Transverse colon (tissue), 4 donors: ENCODE measurements at regions not wholly inside any gene's neighbourhood (a gene's known extent, or its start where the extent isn't known, plus 50 kb on each side); places are given as distances from the start of the nearest gene placed in this dataset.
"Not testable (repeated sequence)": the region's sequence is repeated elsewhere in the genome, so short reads cannot be mapped to it uniquely, and the experiment has no call there.

Source experiments
- DNase-seq: peaks from one replicate; pipeline ENCODE4 v3.0.0-alpha.2; 2019
- H3K27ac ChIP-seq, 4 donors: fragments of 200-600 bp; sonication (generic); 2 replicates each; pipeline ENCODE4 v1.5.1; 2016 to 2018; ENCODE audit warnings: inconsistent platforms in 4 of 4
- H3K27me3 ChIP-seq: fragments of 200-600 bp; sonication (generic); 2 replicates; pipeline ENCODE4 v1.5.1; 2017; ENCODE audit warnings: inconsistent platforms
- H3K36me3 ChIP-seq, 4 donors: fragments of 200-600 bp; sonication (generic); 2 replicates each; pipeline ENCODE4 v1.5.1; 2017 to 2019; ENCODE audit warnings: inconsistent platforms in 4 of 4
- H3K4me1 ChIP-seq, 4 donors: fragments of 200-600 bp; sonication (generic); 2 replicates each; pipeline ENCODE4 v1.5.1; 2017 to 2020; ENCODE audit warnings: inconsistent platforms in 4 of 4
- H3K4me3 ChIP-seq, 4 donors: fragments of 200-600 bp; sonication (generic); 1 replicate in 1 of 4; 2 replicates in 3 of 4; pipeline versions ENCODE4 v1.5.1 to v1.6.1; 2017 to 2019; ENCODE audit warnings: inconsistent platforms in 4 of 4
- H3K9me3 ChIP-seq, 2 donors: fragments of 200-600 bp; sonication (generic); 2 replicates each; pipeline ENCODE4 v1.5.1; 2017 to 2019; ENCODE audit warnings: inconsistent platforms in 2 of 2
- EP300 ChIP-seq: sonication (generic); formaldehyde crosslinking; IDR thresholded peaks from one replicate; pipeline ENCODE4 v1.6.1; 2017; ENCODE audit warnings: antibody characterized with exemption, low read depth
- POLR2A ChIP-seq: fragments of 450-650 bp; IDR thresholded peaks from one replicate; pipeline ENCODE4 v1.6.1; 2016; ENCODE audit warnings: antibody characterized with exemption, mild to moderate bottlenecking, moderate library complexity
- POLR2AphosphoS5 ChIP-seq, 3 donors: sonication (generic); formaldehyde crosslinking; IDR thresholded peaks; one replicate each; pipeline ENCODE4 v1.6.1; 2016; ENCODE audit warnings: antibody characterized with exemption in 3 of 3
- WGBS, 2 donors: methylation state at CpG; one replicate each; pipeline ENCODE4 v1.1.5; 2018; ENCODE audit warnings: low coverage in 1 of 2; 5-methylcytosine and 5-hydroxymethylcytosine counted together
- in situ Hi-C, 4 donors: fragments of 200-750 bp; cut with MboI; loops; one replicate each; pipeline versions ENCODE4 v1.15.0 to v1.15.1; 2017; ENCODE audit warnings: low sequenced_read_pairs in 3 of 4, low pct_ligation_motif_present in 1 of 4, low pct_unique_long_range_greater_than_20kb in 1 of 4
- intact Hi-C: fragments of 100-400 bp; cut with DNase I; formaldehyde crosslinking; loops from one replicate; pipeline ENCODE4 v1.15.1; 2023; ENCODE audit warnings: low total_unique reads
- TF ChIP-seq, protein P1 (sequence below), 5 experiments: fragments of 200-600 bp in 3 of 5; fragments of 450-650 bp in 2 of 5; sonication (generic) in 3 of 5; IDR thresholded peaks; 1 replicate in 2 of 5; 2 replicates in 3 of 5; pipeline ENCODE4 v1.5.1; 2016 to 2017; ENCODE audit warnings: antibody characterized with exemption in 5 of 5, inconsistent platforms in 3 of 5, mild to moderate bottlenecking in 2 of 5, moderate library complexity in 1 of 5

DNA sequence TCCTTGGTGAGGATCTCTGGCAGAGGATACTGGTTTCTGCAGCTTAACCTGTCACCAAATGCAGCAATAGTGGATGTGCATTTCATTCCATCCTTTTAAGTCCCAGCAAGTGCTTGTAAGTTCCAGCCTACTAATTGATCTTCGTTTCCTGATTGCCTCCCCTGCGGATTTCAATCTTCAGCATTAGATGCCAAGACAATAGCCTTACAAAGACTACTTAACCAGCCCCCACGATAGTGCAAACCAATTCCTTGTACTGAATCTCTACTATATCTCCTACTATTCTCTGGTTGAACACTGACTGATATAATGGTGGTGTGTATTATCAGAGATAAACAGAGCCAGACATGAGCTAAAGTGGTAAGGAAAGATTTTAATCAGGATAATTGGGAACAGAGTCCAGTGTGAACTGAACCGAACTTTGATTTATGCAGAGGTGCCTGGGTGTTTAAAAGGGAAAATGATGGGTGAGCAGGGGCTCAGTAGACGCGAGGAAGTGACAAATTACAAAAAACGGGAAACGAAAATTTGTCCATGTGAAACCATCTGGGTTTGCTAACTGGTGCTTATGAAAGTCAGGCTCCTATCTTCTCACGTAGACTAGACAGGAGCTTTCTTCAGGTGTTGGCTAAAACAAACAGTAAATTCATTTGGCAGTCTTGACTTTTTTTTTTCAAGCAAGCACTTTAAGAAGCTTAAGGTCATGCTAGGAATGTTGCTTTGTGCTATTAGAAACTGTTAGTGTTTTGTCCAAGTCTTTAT lies 106.9 kb upstream of the ST8SIA4 start:
- Histone ChIP-seq H3K4me3 (no peak overlapping the region), H3K4me1 (no peaks in the 10 kb centered on the region), H3K9me3 (no peaks in the 10 kb centered on the region), H3K27me3 (no peaks in the 10 kb centered on the region), H3K36me3 (no peaks in the 10 kb centered on the region), H3K27ac (no peak overlapping the region)
- TF ChIP-seq, protein P1, sequence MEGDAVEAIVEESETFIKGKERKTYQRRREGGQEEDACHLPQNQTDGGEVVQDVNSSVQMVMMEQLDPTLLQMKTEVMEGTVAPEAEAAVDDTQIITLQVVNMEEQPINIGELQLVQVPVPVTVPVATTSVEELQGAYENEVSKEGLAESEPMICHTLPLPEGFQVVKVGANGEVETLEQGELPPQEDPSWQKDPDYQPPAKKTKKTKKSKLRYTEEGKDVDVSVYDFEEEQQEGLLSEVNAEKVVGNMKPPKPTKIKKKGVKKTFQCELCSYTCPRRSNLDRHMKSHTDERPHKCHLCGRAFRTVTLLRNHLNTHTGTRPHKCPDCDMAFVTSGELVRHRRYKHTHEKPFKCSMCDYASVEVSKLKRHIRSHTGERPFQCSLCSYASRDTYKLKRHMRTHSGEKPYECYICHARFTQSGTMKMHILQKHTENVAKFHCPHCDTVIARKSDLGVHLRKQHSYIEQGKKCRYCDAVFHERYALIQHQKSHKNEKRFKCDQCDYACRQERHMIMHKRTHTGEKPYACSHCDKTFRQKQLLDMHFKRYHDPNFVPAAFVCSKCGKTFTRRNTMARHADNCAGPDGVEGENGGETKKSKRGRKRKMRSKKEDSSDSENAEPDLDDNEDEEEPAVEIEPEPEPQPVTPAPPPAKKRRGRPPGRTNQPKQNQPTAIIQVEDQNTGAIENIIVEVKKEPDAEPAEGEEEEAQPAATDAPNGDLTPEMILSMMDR (IDR thresholded peaks at IDR 0.05): no peak
- no peak for TF ChIP-seq EP300
- TF ChIP-seq POLR2AphosphoS5 (IDR thresholded peaks at IDR 0.05): no peak
- intact Hi-C loops: no loop called here
- in situ Hi-C loops: no loop called here
- 46 to 53% methylated on average over 9 of the region's 9 CpGs for WGBS, 2 donors
- DNase-seq: no peak

DNA sequence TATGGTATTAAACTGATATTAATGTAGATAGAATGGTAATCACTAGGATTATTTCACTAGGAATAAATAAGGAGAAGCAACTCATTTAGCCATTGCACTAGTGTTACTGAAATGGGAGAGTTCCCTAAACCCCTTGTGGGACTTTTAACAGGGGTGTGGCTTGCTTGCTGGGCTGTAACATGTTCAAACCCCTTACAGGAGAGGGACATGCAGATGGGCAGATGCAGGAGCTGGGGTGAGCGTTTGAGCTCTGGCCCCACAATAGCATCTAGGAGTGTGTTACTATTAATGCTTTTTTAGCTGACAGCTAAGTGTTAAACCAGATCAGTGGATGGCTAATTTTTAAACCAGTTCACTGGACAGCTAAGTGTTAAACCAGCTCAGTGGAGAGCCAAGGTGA lies 89.3 kb upstream of the ST8SIA4 start:
- Histone ChIP-seq H3K36me3 (no peaks in the 10 kb centered on the region), H3K9me3 (no peaks in the 10 kb centered on the region), H3K27me3 (no peaks in the 10 kb centered on the region), H3K4me1 (no peaks in the 10 kb centered on the region), H3K27ac (no peak overlapping the region), H3K4me3 (no peak overlapping the region)
- intact Hi-C loops: no loop called here
- DNase-seq: no peak
- WGBS, 2 donors: 80% methylated on average over 1 of the region's 1 CpG; no CpG with 5 or more reads in 1 of the 2 donors
- in situ Hi-C loops: no loop called here
- TF ChIP-seq POLR2A (no peak), POLR2AphosphoS5 (IDR thresholded peaks at IDR 0.05) (no peak), EP300 (no peak)
- TF ChIP-seq, protein P1 (IDR thresholded peaks at IDR 0.05): no peak

DNA sequence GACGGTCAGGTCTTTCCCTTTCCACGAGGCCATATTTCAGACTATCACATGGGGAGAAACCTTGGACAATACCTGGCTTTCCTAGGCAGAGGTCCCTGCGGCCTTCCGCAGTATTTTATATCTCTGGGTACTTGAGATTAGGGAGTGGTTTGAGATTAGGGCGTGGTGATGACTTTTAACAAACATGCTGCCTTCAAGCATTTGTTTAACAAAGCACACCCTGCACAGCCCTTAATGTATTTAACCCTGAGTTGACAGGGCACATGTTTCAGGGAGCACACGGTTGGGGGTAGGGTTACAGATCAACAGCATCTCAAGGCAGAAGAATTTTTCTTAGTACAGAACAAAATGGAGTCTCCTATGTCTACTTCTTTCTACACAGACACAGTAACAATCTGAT lies 80.5 kb upstream of the ST8SIA4 start:
- H3K9me3 ChIP-seq, DNase-seq, H3K27ac ChIP-seq, H3K27me3 ChIP-seq, H3K4me1 ChIP-seq, intact Hi-C loops, H3K36me3 ChIP-seq, H3K4me3 ChIP-seq, in situ Hi-C loops: not testable (repeated sequence)
- 48 to 72% methylated on average over 3 to 6 of the region's 6 CpGs for WGBS, 2 donors

DNA sequence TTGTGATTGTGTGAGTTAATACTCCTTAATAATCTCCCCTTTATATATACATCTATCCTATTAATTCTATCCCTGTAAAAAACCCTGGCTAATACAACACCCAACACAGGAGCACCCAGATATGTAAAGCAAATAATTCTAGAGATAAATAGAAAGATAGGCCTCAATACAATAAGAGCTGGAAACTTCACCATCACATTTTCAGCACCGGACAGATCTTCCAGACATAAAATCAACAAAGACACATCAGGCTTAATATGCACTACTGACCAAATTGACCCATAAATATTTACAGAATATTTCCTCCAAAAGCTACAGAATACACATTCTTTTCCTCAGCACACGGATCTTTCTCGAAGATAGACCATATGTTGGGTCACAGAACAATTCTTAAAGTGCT lies 71.0 kb upstream of the ST8SIA4 start:
- DNase-seq: no peak
- in situ Hi-C loops: no loop called here
- intact Hi-C loops: no loop called here

More for the DNA sequence above, 71.0 kb upstream of the ST8SIA4 start:
- H3K27ac ChIP-seq: no peak overlapping the region
- H3K4me3 ChIP-seq: no peak overlapping the region
- H3K27me3 ChIP-seq: no peaks in the 10 kb centered on the region
- H3K36me3 ChIP-seq: no peaks in the 10 kb centered on the region
- H3K9me3 ChIP-seq: no peaks in the 10 kb centered on the region
- 64 to 74% methylated on average over 3 of the region's 3 CpGs for WGBS, 2 donors
- H3K4me1 ChIP-seq: no peaks in the 10 kb centered on the region
- TF ChIP-seq POLR2A (no peak), POLR2AphosphoS5 (IDR thresholded peaks at IDR 0.05) (no peak), EP300 (no peak)
- TF ChIP-seq, protein P1 (IDR thresholded peaks at IDR 0.05): no peak
